NCI-H2227 treated with DMSO at 0.1 percent for 48 hours (cell line): ENCODE measurements at regions not wholly inside any gene's neighbourhood (a gene's known extent, or its start where the extent isn't known, plus 50 kb on each side); places are given as distances from the start of the nearest gene placed in this dataset.

Source experiments
- DNase-seq: peaks from one replicate; lab custom pipeline; 2025; lab: John Stamatoyannopoulos, UW

- DNase-seq, result no peak
These were observed 251.3 kb downstream of the GAS1 start for GRCh38 chr9:86695910-86696424.

GRCh38 chr9:86690034-86690433 is 257.3 kb downstream of the GAS1 start:
- no peak for DNase-seq

GRCh38 chr9:86687788-86688187 is 259.5 kb downstream of the GAS1 start:
- DNase-seq, result no peak

GRCh38 chr9:86685556-86685955 is 261.8 kb downstream of the GAS1 start:
- DNase-seq, result no peak

GRCh38 chr9:86684148-86684547 is 263.2 kb downstream of the GAS1 start:
- no peak for DNase-seq

GRCh38 chr9:86682240-86682639 is 265.1 kb downstream of the GAS1 start:
- DNase-seq, result no peak

- no peak for DNase-seq
These were observed 267.4 kb downstream of the GAS1 start for GRCh38 chr9:86679909-86680308.

GRCh38 chr9:86676396-86676795 is 270.9 kb downstream of the GAS1 start:
- DNase-seq, result no peak

GRCh38 chr9:86675805-86676204 is 271.5 kb downstream of the GAS1 start:
- DNase-seq, result no peak

- no peak for DNase-seq
These were observed 272.8 kb downstream of the GAS1 start for GRCh38 chr9:86674487-86674886.

- no peak for DNase-seq
These were observed 274.3 kb downstream of the GAS1 start for GRCh38 chr9:86672966-86673365.

- DNase-seq, result no peak
These were observed 275.0 kb downstream of the GAS1 start for GRCh38 chr9:86672301-86672700.

- no peak for DNase-seq
These were observed 276.3 kb downstream of the GAS1 start for GRCh38 chr9:86671018-86671417.

GRCh38 chr9:86670536-86670935 is 276.8 kb downstream of the GAS1 start:
- DNase-seq, result no peak

- DNase-seq, result no peak
These were observed 277.2 kb downstream of the GAS1 start for GRCh38 chr9:86670076-86670475.

- DNase-seq, result no peak
These were observed 277.9 kb downstream of the GAS1 start for GRCh38 chr9:86669422-86669821.

- DNase-seq, result no peak
These were observed 278.8 kb downstream of the GAS1 start for GRCh38 chr9:86668488-86668887.

- no peak for DNase-seq
These were observed 280.0 kb downstream of the GAS1 start for GRCh38 chr9:86667307-86667706.

GRCh38 chr9:86665416-86665815 is 281.9 kb downstream of the GAS1 start:
- no peak for DNase-seq

GRCh38 chr9:86664603-86665002 is 282.7 kb downstream of the GAS1 start:
- DNase-seq, result no peak

- no peak for DNase-seq
These were observed 283.4 kb downstream of the GAS1 start for GRCh38 chr9:86663905-86664304.

- DNase-seq, result no peak
These were observed 284.3 kb downstream of the GAS1 start for GRCh38 chr9:86662890-86663468.

- DNase-seq, result no peak
These were observed 287.0 kb downstream of the GAS1 start for GRCh38 chr9:86660146-86660943.
